PC-9 (cell line): ENCODE measurements at regions not wholly inside any gene's neighbourhood (a gene's known extent, or its start where the extent isn't known, plus 50 kb on each side); places are given as distances from the start of the nearest gene placed in this dataset.

Experiments
- BruUV-seq: library from RNA; stranded (reverse); fragments of 400-500 nt; replicated peaks from 2 replicates; lab custom pipeline; 2021; lab: Mats Ljungman, UMichigan
- CTCF ChIA-PET: fragments of 300-600 bp; sonication (Branson Sonifier 250); formaldehyde crosslinking; loops from one replicate; lab custom pipeline; 2022; ENCODE audit warnings: antibody characterized with exemption; lab: Charles Lee
- POLR2A ChIA-PET: fragments of 300-600 bp; sonication (Branson Sonifier 250); formaldehyde crosslinking; loops from one replicate; lab custom pipeline; 2022; ENCODE audit warnings: antibody characterized with exemption; ENCODE audit not compliant: unreplicated experiment; lab: Charles Lee
- DNase-seq, 2 experiments: peaks; one replicate each; pipeline versions ENCODE4 v3.0.0 to v3.0.0-alpha.2; 2015 to 2022; ENCODE audit warnings: mixed read lengths in 1 of 2
- H2AFZ ChIP-seq: fragments of 200-600 bp; sonication (generic); 2 replicates; pipeline ENCODE4 v1.8.1; 2017; ENCODE audit warnings: antibody characterized with exemption
- H3F3A ChIP-seq: fragments of 200-600 bp; sonication (generic); 2 replicates; pipeline ENCODE4 v1.8.1; 2017; ENCODE audit warnings: antibody characterized with exemption, mild to moderate bottlenecking, low read depth; ENCODE audit not compliant: insufficient read depth
- H3K27ac ChIP-seq: fragments of 200-600 bp; sonication (generic); 2 replicates; pipeline ENCODE4 v1.6.1; 2016; ENCODE audit warnings: mixed run types
- H3K27me3 ChIP-seq: fragments of 200-600 bp; sonication (generic); 2 replicates; pipeline ENCODE4 v1.6.1; 2016; ENCODE audit warnings: low read depth, mixed run types; ENCODE audit not compliant: insufficient read depth
- H3K36me3 ChIP-seq: fragments of 200-600 bp; sonication (generic); 2 replicates; pipeline ENCODE4 v1.6.1; 2016; ENCODE audit warnings: low read depth, mixed run types
- H3K4me1 ChIP-seq: fragments of 200-600 bp; sonication (generic); replicated peaks from 2 replicates; pipeline ENCODE4 v1.6.1; 2016; ENCODE audit warnings: mixed run types; ENCODE audit not compliant: insufficient read depth
- H3K4me2 ChIP-seq: fragments of 200-600 bp; sonication (generic); 2 replicates; pipeline ENCODE4 v1.6.1; 2017; ENCODE audit warnings: mixed run types
- H3K4me3 ChIP-seq: fragments of 200-600 bp; sonication (generic); 2 replicates; pipeline ENCODE4 v1.6.1; 2016; ENCODE audit warnings: mixed run types
- H3K79me2 ChIP-seq: fragments of 200-600 bp; sonication (generic); 2 replicates; pipeline ENCODE4 v1.6.1; 2017; ENCODE audit warnings: low read depth, mixed run types
- H3K9me2 ChIP-seq: fragments of 200-600 bp; sonication (generic); 2 replicates; pipeline ENCODE4 v1.8.1; 2017; ENCODE audit warnings: mild to moderate bottlenecking; ENCODE audit not compliant: insufficient read depth
- H3K9me3 ChIP-seq: fragments of 200-600 bp; sonication (generic); 2 replicates; pipeline ENCODE4 v1.8.1; 2016; ENCODE audit warnings: low read depth; ENCODE audit not compliant: insufficient read depth
- H4K20me1 ChIP-seq: fragments of 200-600 bp; sonication (generic); 2 replicates; pipeline ENCODE4 v1.8.1; 2017; ENCODE audit not compliant: insufficient read depth
- EZH2 ChIP-seq: fragments of 200-600 bp; sonication (generic); IDR thresholded peaks from 2 replicates; pipeline ENCODE4 v1.8.0; 2017; ENCODE audit warnings: antibody characterized with exemption, low read depth
- intact Hi-C: fragments of 100-400 bp; cut with micrococcal nuclease; formaldehyde crosslinking; loops from one replicate; pipeline ENCODE4 v1.10.0; 2022; ENCODE audit not compliant: unreplicated experiment
- TF ChIP-seq, protein P1 (sequence below): fragments of 200-600 bp; sonication (generic); conservative IDR thresholded peaks from 2 replicates; pipeline ENCODE4 v1.6.1; 2017; ENCODE audit warnings: mixed run types, antibody characterized with exemption, mild to moderate bottlenecking, moderate library complexity

DNA sequence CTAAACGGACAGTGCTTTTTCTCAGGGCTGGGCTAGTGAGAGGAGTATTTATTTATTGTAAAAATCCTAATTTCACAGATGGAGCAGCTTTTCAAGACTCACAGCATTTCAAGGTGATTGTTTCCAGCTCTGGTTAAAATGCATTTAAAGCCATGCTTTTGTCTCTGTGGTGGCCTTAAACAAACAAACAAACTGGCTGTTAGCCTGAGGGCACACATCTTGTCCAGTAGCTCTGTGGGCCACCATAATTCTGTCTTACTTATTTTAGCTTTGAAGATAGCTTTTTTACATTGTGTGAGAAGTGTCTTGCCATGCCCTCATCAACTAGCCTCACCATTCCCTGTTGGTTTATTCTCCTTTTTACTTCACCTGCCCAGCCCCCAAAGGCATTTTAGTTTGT is 218.2 kb downstream of the PSAT1 start:
- POLR2A ChIA-PET: interaction anchor here (0.6 kb wide), 1 partner anchor 46 kb away, joined by 4 read pairs; no protein-coding TSS in a partner anchor
- no peak for TF ChIP-seq EZH2
- TF ChIP-seq, protein P1, sequence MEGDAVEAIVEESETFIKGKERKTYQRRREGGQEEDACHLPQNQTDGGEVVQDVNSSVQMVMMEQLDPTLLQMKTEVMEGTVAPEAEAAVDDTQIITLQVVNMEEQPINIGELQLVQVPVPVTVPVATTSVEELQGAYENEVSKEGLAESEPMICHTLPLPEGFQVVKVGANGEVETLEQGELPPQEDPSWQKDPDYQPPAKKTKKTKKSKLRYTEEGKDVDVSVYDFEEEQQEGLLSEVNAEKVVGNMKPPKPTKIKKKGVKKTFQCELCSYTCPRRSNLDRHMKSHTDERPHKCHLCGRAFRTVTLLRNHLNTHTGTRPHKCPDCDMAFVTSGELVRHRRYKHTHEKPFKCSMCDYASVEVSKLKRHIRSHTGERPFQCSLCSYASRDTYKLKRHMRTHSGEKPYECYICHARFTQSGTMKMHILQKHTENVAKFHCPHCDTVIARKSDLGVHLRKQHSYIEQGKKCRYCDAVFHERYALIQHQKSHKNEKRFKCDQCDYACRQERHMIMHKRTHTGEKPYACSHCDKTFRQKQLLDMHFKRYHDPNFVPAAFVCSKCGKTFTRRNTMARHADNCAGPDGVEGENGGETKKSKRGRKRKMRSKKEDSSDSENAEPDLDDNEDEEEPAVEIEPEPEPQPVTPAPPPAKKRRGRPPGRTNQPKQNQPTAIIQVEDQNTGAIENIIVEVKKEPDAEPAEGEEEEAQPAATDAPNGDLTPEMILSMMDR: no peak
- H4K20me1 ChIP-seq: no peaks in the 10 kb centered on the region
- H3K4me2 ChIP-seq: no peak overlapping the region
- H3K9me3 ChIP-seq: no peaks in the 10 kb centered on the region
- BruUV-seq: no TSS peak
- no peaks in the 10 kb centered on the region for H3K4me1 ChIP-seq
- H3K27ac ChIP-seq: no peak overlapping the region
- H3K79me2 ChIP-seq: no peaks in the 10 kb centered on the region
- no peaks in the 10 kb centered on the region for H3K36me3 ChIP-seq
- DNase-seq: no peak
- no peak overlapping the region for H3K4me3 ChIP-seq
- intact Hi-C loops: no loop called here
- CTCF ChIA-PET: no interaction called here
- no peak overlapping the region for H2AFZ ChIP-seq
- H3K9me2 ChIP-seq: no peaks in the 10 kb centered on the region; the same call in 1 of the 2 replicates
- H3F3A ChIP-seq: no peaks in the 10 kb centered on the region
- H3K27me3 ChIP-seq: no peaks in the 10 kb centered on the region; the same call in 1 of the 2 replicates

DNA sequence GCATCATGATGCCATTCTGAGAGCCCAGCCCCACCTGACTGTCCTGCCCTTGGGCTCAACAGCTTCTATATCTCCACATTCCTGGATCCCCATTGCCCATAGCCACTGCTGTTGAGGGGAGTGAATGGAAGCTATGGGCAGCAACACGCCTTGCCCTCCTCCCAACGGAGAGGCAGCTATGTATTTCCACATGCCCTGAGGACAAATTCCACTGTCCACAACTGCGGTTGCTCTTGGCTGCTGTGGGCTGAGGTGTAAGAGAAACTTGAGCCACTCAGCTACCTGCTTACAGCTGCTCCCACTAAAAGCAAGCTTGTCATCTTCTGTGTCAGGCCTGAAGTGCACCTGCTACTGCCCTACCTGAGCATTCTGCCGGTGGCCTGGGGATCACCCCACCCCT is 222.9 kb downstream of the PSAT1 start:
- no peaks in the 10 kb centered on the region for H3K9me2 ChIP-seq
- BruUV-seq: no TSS peak
- CTCF ChIA-PET: no interaction called here
- no peak overlapping the region for H3K27ac ChIP-seq
- no peak for DNase-seq
- no peaks in the 10 kb centered on the region for H3K36me3 ChIP-seq
- TF ChIP-seq, protein P1: no peak
- TF ChIP-seq EZH2: no peak
- no peak overlapping the region for H3K4me2 ChIP-seq
- intact Hi-C loops: no loop called here
- H3K79me2 ChIP-seq: no peaks in the 10 kb centered on the region
- no peak overlapping the region for H2AFZ ChIP-seq
- no peaks in the 10 kb centered on the region for H4K20me1 ChIP-seq
- no peak overlapping the region for H3K4me3 ChIP-seq
- POLR2A ChIA-PET: no interaction called here
- H3K4me1 ChIP-seq: no peaks in the 10 kb centered on the region
- no peaks in the 10 kb centered on the region for H3F3A ChIP-seq
- H3K27me3 ChIP-seq: no peaks in the 10 kb centered on the region; the same call in 1 of the 2 replicates
- no peaks in the 10 kb centered on the region for H3K9me3 ChIP-seq

DNA sequence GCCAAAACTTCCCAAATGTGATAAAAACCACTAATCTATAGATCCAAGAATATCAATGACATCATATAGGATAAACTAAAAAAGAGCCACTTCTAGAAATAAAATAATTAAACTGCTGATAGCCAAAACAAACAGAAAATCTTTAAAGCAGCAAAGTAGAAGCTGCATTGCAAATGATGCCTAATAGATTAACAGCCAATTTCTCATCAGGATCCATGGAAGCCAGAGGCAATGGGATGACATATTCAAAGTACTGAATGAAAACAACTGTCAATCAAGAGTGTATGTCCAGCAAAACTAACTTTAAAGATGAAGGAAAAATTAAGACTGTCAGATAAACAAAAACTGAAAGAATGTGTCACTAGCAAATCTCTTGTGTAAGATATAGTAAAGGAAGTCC is 224.8 kb downstream of the PSAT1 start:
- Histone ChIP-seq H3K36me3 (no peaks in the 10 kb centered on the region), H3K27me3 (no peaks in the 10 kb centered on the region), H3K9me3 (no peaks in the 10 kb centered on the region), H3K4me2 (no peak overlapping the region), H3F3A (no peaks in the 10 kb centered on the region), H3K27ac (no peak overlapping the region), H2AFZ (no peak overlapping the region), H4K20me1 (no peaks in the 10 kb centered on the region), H3K4me1 (no peaks in the 10 kb centered on the region), H3K9me2 (no peaks in the 10 kb centered on the region), H3K4me3 (no peak overlapping the region), H3K79me2 (no peaks in the 10 kb centered on the region)
- no peak for TF ChIP-seq EZH2
- TF ChIP-seq, protein P1: no peak
- no peak for DNase-seq
- CTCF ChIA-PET: no interaction called here
- intact Hi-C loops: no loop called here
- POLR2A ChIA-PET: no interaction called here
- BruUV-seq: no TSS peak
